Stomach (tissue), 4 donors: ENCODE measurements at regions not wholly inside any gene's neighbourhood (a gene's known extent, or its start where the extent isn't known, plus 50 kb on each side); places are given as distances from the start of the nearest gene placed in this dataset.

Source experiments
- CTCF ChIP-seq, 7 experiments: fragments of 450-650 bp in 4 of 7; fragments of 200-600 bp in 3 of 7; sonication (generic) in 3 of 7; IDR thresholded peaks; one replicate each; pipeline ENCODE4 v1.5.1; 2016 to 2019; ENCODE audit warnings: antibody characterized with exemption in 7 of 7, control low read depth in 2 of 7, mild to moderate bottlenecking in 1 of 7
- POLR2A ChIP-seq, 4 donors: fragments of 450-650 bp; IDR thresholded peaks; one replicate each; pipeline ENCODE4 v1.6.1; 2016; ENCODE audit warnings: antibody characterized with exemption in 4 of 4, control low read depth in 2 of 4, mild to moderate bottlenecking in 1 of 4, moderate library complexity in 1 of 4

- TF ChIP-seq POLR2A (IDR thresholded peaks at IDR 0.05) (no peak), CTCF (IDR thresholded peaks at IDR 0.05) (no peak)
These were observed 248.7 kb downstream of the MID1IP1 start for GRCh38 chrX:39049975-39050374.
